Effector memory CD4-positive, alpha-beta T cell (primary cell): ENCODE measurements at regions not wholly inside any gene's neighbourhood (a gene's known extent, or its start where the extent isn't known, plus 50 kb on each side); places are given as distances from the start of the nearest gene placed in this dataset.

ENCODE experiments used
- DNase-seq, 3 donors: peaks; one replicate each; pipeline ENCODE4 v3.0.0-alpha.2; 2020
- H3K27ac ChIP-seq: 2 replicates; pipeline ENCODE4 v1.7.0; 2013; ENCODE audit warnings: mild to moderate bottlenecking, low read length, moderate library complexity; ENCODE audit not compliant: insufficient read depth, poor library complexity, severe bottlenecking
- H3K27me3 ChIP-seq: replicated peaks from 2 replicates; pipeline ENCODE4 v1.7.0; 2013; ENCODE audit warnings: mild to moderate bottlenecking, low read length; ENCODE audit not compliant: insufficient read depth, control insufficient read depth, poor library complexity, severe bottlenecking
- H3K36me3 ChIP-seq: 2 replicates; pipeline ENCODE4 v1.7.0; 2013; ENCODE audit warnings: mild to moderate bottlenecking, low read length, moderate library complexity; ENCODE audit not compliant: control insufficient read depth, insufficient read depth
- H3K4me1 ChIP-seq: 2 replicates; pipeline ENCODE4 v1.7.0; 2013; ENCODE audit warnings: low read length, mild to moderate bottlenecking; ENCODE audit not compliant: control insufficient read depth, insufficient read depth, poor library complexity, severe bottlenecking
- H3K4me3 ChIP-seq: 2 replicates; pipeline ENCODE4 v1.7.0; 2013; ENCODE audit warnings: low read length, low read depth, mild to moderate bottlenecking; ENCODE audit not compliant: insufficient read depth, poor library complexity, severe bottlenecking
- H3K9me3 ChIP-seq: 2 replicates; pipeline ENCODE4 v1.7.0; 2013; ENCODE audit warnings: mild to moderate bottlenecking, low read length, moderate library complexity; ENCODE audit not compliant: control insufficient read depth

DNA sequence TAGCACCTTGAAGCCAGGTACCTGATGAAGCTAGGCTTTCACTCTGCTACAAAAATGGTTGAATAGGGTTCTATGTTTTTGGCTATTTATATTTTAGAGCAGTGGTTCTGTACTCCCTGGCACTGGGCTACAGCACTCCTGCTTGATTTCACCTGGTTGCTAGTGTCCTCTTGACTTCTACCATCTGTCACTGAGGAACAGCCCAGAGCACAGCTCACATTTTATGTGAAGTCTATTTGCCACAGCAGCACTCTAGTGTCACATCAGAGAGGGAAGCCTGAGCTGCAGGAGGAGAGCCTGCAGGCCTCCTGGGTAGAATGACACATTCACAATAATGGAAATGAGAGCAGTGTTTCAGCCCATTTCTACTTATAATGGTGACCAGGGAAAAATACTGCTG, 184.2 kb downstream of the ZNF486 start:
- no peak overlapping the region for H3K27ac ChIP-seq
- DNase-seq: no peak
- no peaks in the 10 kb centered on the region for H3K4me1 ChIP-seq
- H3K36me3 ChIP-seq: no peaks in the 10 kb centered on the region
- no peaks in the 10 kb centered on the region for H3K9me3 ChIP-seq
- H3K4me3 ChIP-seq: no peak overlapping the region
- H3K27me3 ChIP-seq: no peaks in the 10 kb centered on the region

DNA sequence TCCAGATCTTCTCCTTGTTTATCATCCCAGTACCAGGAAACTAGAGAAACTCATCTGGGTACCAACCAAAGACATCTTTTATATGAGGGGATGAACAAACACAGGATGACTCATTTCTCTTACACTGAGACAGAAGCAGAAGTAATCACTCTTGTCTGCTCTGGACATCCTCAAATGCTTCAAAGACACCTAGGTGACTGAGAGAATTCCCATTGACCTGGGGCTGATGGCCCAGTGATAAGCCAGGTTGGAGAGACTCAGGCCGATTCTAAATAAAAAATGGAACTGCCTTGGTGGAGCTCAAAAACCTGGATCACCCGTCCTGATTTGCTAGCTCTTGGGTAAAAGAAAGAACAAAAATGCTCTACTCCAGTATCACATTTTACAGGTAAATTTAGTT, 182.2 kb downstream of the ZNF486 start:
- DNase-seq: no peak
- Histone ChIP-seq H3K4me1 (no peaks in the 10 kb centered on the region), H3K36me3 (no peaks in the 10 kb centered on the region), H3K4me3 (no peak overlapping the region), H3K27me3 (no peaks in the 10 kb centered on the region), H3K9me3 (no peaks in the 10 kb centered on the region), H3K27ac (no peak overlapping the region)

DNA sequence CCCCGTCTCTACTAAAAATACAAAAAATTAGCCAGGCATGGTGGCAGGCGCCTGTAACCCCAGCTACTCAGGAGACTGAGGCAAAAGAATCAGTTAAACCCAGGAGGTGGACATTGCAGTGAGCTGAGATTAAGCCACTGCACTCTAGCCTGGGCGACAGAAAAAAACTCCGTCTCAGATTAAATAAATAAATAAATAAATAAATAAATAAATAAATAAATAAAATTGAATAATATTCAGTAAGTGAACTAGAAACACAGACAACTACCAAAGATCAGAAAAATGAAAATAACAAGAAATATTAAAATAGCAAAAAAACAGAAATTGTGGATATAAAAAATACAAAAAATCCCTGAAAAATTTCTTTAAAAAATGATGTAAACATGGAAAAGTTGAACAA, 172.4 kb downstream of the ZNF486 start:
- Histone ChIP-seq H3K4me1 (no peaks in the 10 kb centered on the region), H3K9me3 (no peaks in the 10 kb centered on the region), H3K27me3 (no peaks in the 10 kb centered on the region), H3K4me3 (no peak overlapping the region), H3K36me3 (no peaks in the 10 kb centered on the region), H3K27ac (no peak overlapping the region)
- no peak for DNase-seq

DNA sequence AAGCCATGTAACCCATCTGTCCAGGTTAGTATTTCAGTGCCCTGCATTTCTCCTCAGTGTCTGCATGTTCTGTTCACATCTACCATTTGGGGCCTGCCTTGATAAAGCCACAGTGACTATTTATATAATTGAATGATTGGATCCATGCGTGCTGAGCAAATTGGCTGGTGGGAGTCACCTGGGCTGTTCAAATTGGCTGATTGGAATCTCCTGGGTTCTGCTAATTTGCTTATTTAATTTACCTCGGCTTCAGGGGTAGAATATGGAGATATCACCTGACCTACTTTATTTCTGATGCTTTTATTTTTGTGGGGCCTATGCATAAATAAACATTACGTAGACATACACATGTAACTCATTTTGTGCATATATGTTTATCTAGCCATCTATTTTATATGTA, 167.7 kb downstream of the ZNF486 start:
- H3K27me3 ChIP-seq: no peaks in the 10 kb centered on the region
- H3K36me3 ChIP-seq: no peaks in the 10 kb centered on the region
- H3K4me1 ChIP-seq: no peaks in the 10 kb centered on the region
- DNase-seq: no peak
- H3K27ac ChIP-seq: no peak overlapping the region
- no peaks in the 10 kb centered on the region for H3K9me3 ChIP-seq
- no peak overlapping the region for H3K4me3 ChIP-seq

DNA sequence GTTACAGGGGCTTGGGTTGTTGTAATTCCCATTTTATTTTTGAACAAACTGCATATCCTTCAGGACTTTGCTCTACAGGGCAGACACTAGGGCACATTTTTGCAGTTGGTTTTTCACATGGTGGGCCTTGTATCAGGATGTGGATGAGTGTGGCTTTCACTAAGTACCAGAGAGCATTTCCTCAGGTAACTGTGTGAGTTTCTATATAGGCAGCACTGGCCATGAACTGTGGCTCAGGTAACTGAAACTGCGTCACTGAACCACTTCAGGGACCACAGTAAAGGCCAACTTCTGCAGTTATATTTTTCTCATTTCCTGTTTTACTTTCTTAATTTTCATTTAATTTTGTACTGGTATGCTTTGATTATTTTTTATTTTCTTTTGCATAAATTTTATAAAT, 166.5 kb downstream of the ZNF486 start:
- Histone ChIP-seq H3K27me3 (no peaks in the 10 kb centered on the region), H3K36me3 (no peaks in the 10 kb centered on the region), H3K27ac (no peak overlapping the region), H3K9me3 (no peaks in the 10 kb centered on the region), H3K4me3 (no peak overlapping the region), H3K4me1 (no peaks in the 10 kb centered on the region)
- DNase-seq: no peak

DNA sequence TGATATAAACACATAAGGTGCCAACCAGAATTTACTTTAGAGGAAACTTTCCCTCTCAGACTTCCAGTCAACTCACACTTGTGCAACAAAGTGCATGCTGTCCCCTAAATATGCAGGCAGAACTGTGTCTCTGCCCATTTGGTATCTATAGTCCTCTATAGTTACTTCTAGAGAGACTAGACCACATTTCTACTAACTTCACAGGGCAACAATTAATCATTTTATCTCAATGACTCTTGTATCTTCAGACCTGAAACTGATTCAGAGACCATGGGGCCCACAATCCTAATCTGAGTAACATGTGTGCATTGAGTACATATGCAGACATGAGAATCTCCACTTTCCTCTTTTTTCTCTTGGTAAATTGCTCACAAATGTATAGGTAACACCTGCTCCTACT, 158.1 kb downstream of the ZNF486 start:
- Histone ChIP-seq H3K9me3 (no peaks in the 10 kb centered on the region), H3K4me3 (no peak overlapping the region), H3K4me1 (no peaks in the 10 kb centered on the region), H3K27ac (no peak overlapping the region), H3K36me3 (no peaks in the 10 kb centered on the region), H3K27me3 (no peaks in the 10 kb centered on the region)
- no peak for DNase-seq

DNA sequence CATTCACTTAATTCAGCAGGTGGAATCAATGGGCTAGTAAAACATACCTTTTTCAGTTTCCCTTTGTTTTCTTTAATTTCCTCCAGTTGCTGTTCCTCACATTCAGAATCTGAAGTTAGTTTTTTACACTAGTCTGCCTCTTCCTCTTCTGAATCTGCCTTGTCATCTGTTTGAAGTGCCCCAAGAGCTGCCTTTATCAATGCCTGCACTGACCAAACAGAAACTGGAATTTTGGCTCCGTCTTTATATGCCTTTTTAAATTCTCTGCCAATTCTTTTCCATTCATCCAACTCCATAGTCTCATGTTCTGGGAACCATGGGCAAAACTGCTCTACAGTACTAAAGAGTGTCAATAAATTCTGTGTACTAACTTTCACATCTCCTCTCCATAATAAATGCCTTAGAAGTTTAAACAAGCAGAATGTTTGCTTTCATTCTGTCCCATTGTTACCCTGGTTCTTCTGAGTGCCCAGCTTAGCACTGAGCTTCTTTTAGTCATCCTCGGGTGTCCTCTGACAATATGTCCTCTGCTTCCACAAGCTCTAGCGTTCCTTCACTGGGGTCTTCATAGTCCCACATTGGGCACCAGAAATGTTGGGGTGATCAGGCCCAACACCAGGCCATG, 154.2 kb downstream of the ZNF486 start:
- no peak for DNase-seq
- H3K4me3 ChIP-seq: no peak overlapping the region

DNA sequence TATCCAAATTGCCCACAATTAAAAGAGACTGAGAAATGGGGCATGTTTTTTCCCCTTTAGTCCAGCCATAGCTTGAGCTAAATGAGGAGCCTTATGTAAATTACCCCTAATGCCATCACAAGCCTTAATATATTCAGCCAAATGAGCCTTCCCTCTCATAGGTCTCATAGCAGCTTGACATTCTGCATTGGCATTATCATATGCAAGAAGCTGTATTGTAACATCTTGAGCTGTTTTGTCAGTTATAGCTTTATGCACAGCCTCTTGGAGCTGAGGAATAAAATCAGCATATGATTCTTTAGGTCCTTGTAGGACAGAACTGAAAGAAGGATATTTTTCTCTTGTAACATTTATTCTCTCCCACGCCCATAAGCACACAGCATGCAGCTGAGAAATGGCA, 153.2 kb downstream of the ZNF486 start:
- DNase-seq: no peak
- Histone ChIP-seq H3K4me1 (no peaks in the 10 kb centered on the region), H3K27ac (no peak overlapping the region), H3K9me3 (no peaks in the 10 kb centered on the region), H3K4me3 (no peak overlapping the region), H3K36me3 (no peaks in the 10 kb centered on the region), H3K27me3 (no peaks in the 10 kb centered on the region)

More for the DNA sequence above, 154.2 kb downstream of the ZNF486 start:
- Histone ChIP-seq H3K36me3 (no peaks in the 10 kb centered on the region), H3K27me3 (no peaks in the 10 kb centered on the region), H3K4me1 (no peaks in the 10 kb centered on the region), H3K27ac (no peak overlapping the region), H3K9me3 (no peaks in the 10 kb centered on the region)

DNA sequence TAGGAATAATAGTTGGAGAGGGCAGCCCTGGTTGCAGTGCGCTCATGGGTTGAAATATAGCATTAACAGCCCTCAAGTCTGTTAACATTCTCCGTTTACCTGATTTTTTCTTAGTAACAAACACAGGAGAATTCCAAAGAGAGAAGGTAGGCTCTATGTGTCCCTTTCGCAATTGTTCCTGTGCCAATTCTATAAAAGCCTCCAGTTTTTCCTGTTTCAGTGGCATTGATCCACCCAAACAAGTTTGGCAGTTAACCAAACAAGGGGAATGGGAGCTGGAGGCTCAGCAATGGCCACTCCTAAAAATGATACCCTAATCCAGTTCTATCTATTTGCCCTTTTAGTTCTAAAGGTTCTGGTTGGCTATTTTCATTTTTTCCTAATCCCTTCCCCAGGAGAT, 151.6 kb downstream of the ZNF486 start:
- Histone ChIP-seq H3K27ac (no peak overlapping the region), H3K27me3 (no peaks in the 10 kb centered on the region), H3K4me3 (no peak overlapping the region), H3K9me3 (no peaks in the 10 kb centered on the region), H3K4me1 (no peaks in the 10 kb centered on the region), H3K36me3 (no peaks in the 10 kb centered on the region)
- no peak for DNase-seq

DNA sequence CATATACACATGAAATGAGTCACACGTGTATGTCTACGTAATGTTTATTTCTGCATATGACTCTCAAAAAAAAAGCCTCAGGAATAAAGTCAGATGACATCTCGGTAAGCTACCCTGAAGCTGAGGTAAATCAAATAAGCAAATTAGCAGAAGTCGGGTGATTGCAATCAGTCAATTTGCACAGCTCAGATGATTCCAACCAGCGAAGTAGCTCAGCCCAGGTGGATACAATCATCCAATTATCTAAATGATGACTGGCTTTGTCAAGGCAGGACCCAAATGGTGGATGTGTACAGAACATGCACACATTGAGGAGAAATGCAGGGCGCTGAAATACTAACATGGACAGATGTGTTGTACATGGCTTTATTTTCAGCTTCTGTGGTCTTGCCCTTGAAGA, 148.5 kb downstream of the ZNF486 start:
- H3K27ac ChIP-seq: no peak overlapping the region
- no peak for DNase-seq
- no peaks in the 10 kb centered on the region for H3K4me1 ChIP-seq

More for the DNA sequence above, 148.5 kb downstream of the ZNF486 start:
- no peaks in the 10 kb centered on the region for H3K36me3 ChIP-seq
- no peaks in the 10 kb centered on the region for H3K9me3 ChIP-seq
- no peak overlapping the region for H3K4me3 ChIP-seq
- H3K27me3 ChIP-seq: no peaks in the 10 kb centered on the region
